Spleen (tissue), 11 donors: ENCODE measurements at regions not wholly inside any gene's neighbourhood (a gene's known extent, or its start where the extent isn't known, plus 50 kb on each side); places are given as distances from the start of the nearest gene placed in this dataset.

Experiments
- DNase-seq: peaks from one replicate; pipeline ENCODE4 v3.0.0-alpha.2; 2020
- H3K27ac ChIP-seq, 8 donors: fragments of 200-600 bp; sonication (generic) in 7 of 8; 1 replicate in 4 of 8; 2 replicates in 4 of 8; pipeline versions ENCODE4 v1.5.0 to v1.8.0; 2016 to 2021; ENCODE audit warnings: inconsistent platforms in 4 of 8, mild to moderate bottlenecking in 4 of 8, moderate library complexity in 1 of 8
- H3K27me3 ChIP-seq, 7 donors: fragments of 200-600 bp; sonication (generic) in 6 of 7; replicated peaks in 1 of 7; 1 replicate in 4 of 7; 2 replicates in 3 of 7; pipeline versions ENCODE4 v1.5.0 to v1.8.0; 2016 to 2021; ENCODE audit warnings: inconsistent platforms in 3 of 7, mild to moderate bottlenecking in 1 of 7
- H3K36me3 ChIP-seq, 6 donors: fragments of 200-600 bp; sonication (generic) in 5 of 6; 1 replicate in 4 of 6; 2 replicates in 2 of 6; pipeline versions ENCODE4 v1.5.0 to v1.8.0; 2016 to 2021; ENCODE audit warnings: inconsistent platforms in 2 of 6
- H3K4me1 ChIP-seq, 6 donors: fragments of 200-600 bp; sonication (generic) in 5 of 6; 1 replicate in 3 of 6; 2 replicates in 3 of 6; pipeline versions ENCODE4 v1.5.0 to v1.8.0; 2016 to 2021; ENCODE audit warnings: inconsistent platforms in 3 of 6
- H3K4me3 ChIP-seq, 8 donors: fragments of 200-600 bp; sonication (generic) in 7 of 8; 1 replicate in 4 of 8; 2 replicates in 4 of 8; pipeline versions ENCODE4 v1.5.0 to v1.8.0; 2016 to 2021; ENCODE audit warnings: inconsistent platforms in 4 of 8, mild to moderate bottlenecking in 4 of 8, moderate library complexity in 2 of 8
- H3K9me3 ChIP-seq, 8 donors: fragments of 200-600 bp; sonication (generic) in 7 of 8; 1 replicate in 4 of 8; 2 replicates in 4 of 8; pipeline versions ENCODE4 v1.5.0 to v1.8.0; 2016 to 2021; ENCODE audit warnings: inconsistent platforms in 4 of 8
- CTCF ChIP-seq, 11 experiments: fragments of 200-600 bp in 7 of 11; fragments of 450-650 bp in 4 of 11; sonication (generic) in 4 of 11; IDR thresholded peaks in 8 of 11; conservative IDR thresholded peaks in 3 of 11; 1 replicate in 7 of 11; 2 replicates in 4 of 11; pipeline versions ENCODE4 v1.4.0 to v1.8.0; 2016 to 2021; ENCODE audit warnings: antibody characterized with exemption in 11 of 11, inconsistent platforms in 4 of 11, mild to moderate bottlenecking in 1 of 11
- POLR2A ChIP-seq, 3 donors: fragments of 450-650 bp; IDR thresholded peaks; one replicate each; pipeline ENCODE4 v1.5.1; 2017; ENCODE audit warnings: antibody characterized with exemption in 3 of 3, mild to moderate bottlenecking in 1 of 3
- POLR2AphosphoS5 ChIP-seq, 3 donors: sonication (generic); formaldehyde crosslinking; IDR thresholded peaks; one replicate each; pipeline ENCODE4 v1.5.1; 2017; ENCODE audit warnings: antibody characterized with exemption in 3 of 3
- WGBS, 5 donors: extraction: QIAGEN DNeasy Blood & Tissue Kit in 3 of 5; methylation state at CpG; one replicate each; pipeline versions ENCODE4 v1.1.5 to v1.1.7; 2013 to 2018; 5-methylcytosine and 5-hydroxymethylcytosine counted together
- intact Hi-C: fragments of 100-400 bp; cut with DNase I; formaldehyde crosslinking; loops from one replicate; pipeline ENCODE4 v1.15.0; 2023; ENCODE audit warnings: low total_unique reads
- donor health status: healthy with polysubstance abuse.
- donor health status: DM: no; HTN: no; CAD: no; lungs with moderate emphysema.
- donor health status: DM: no; HTN: no; CAD: no.
- donor health status: Bipolar disorder and iron deficiency.
- donor health status: healthy.
- donor health status: DM: no; HTN: no; CAD: no.
- donor health status: DM: yes; HTN: yes; CAD: no.

- 66 to 87% (median 78%) methylated on average over 2 of the region's 2 CpGs for WGBS, 5 donors
- H3K9me3 ChIP-seq, result peaks cover 0 to 22% (median 14%) of the 10 kb centered on the region in 8 donors
- intact Hi-C loops, result no loop called here
- TF ChIP-seq POLR2A (IDR thresholded peaks at IDR 0.05), result no peak
- TF ChIP-seq CTCF (IDR thresholded peaks at IDR 0.05 in 8 of 11, conservative IDR thresholded peaks at IDR 0.05 in 3 of 11), result no peak
- no peak for TF ChIP-seq POLR2AphosphoS5 (IDR thresholded peaks at IDR 0.05)
- DNase-seq, result no peak
- H3K4me3 ChIP-seq, result no peak overlapping the region
- H3K27ac ChIP-seq, result no peak overlapping the region
- H3K36me3 ChIP-seq, result no peaks in the 10 kb centered on the region
- no peaks in the 10 kb centered on the region for H3K4me1 ChIP-seq
- no peaks in the 10 kb centered on the region for H3K27me3 ChIP-seq
These were observed 400.0 kb upstream of the FLRT2 start for GRCh38 chr14:85129921-85130320.

GRCh38 chr14:85131226-85131922, 398.6 kb upstream of the FLRT2 start:
- no peaks in the 10 kb centered on the region for H3K27me3 ChIP-seq
- peaks cover 0 to 26% (median 16%) of the 10 kb centered on the region in 8 donors for H3K9me3 ChIP-seq
- H3K36me3 ChIP-seq, result no peaks in the 10 kb centered on the region
- intact Hi-C loops, result no loop called here
- WGBS, 5 donors, result 86 to 96% (median 93%) methylated on average over 2 of the region's 2 CpGs
- no peak overlapping the region for H3K27ac ChIP-seq
- H3K4me1 ChIP-seq, result no peaks in the 10 kb centered on the region
- no peak for TF ChIP-seq POLR2AphosphoS5 (IDR thresholded peaks at IDR 0.05)
- TF ChIP-seq POLR2A (IDR thresholded peaks at IDR 0.05), result no peak
- no peak for TF ChIP-seq CTCF (IDR thresholded peaks at IDR 0.05 in 8 of 11, conservative IDR thresholded peaks at IDR 0.05 in 3 of 11)
- H3K4me3 ChIP-seq, result no peak overlapping the region
- DNase-seq, result no peak

GRCh38 chr14:85142982-85143381, 387.0 kb upstream of the FLRT2 start:
- WGBS, 5 donors, result 67 to 80% (median 75%) methylated on average over 1 of the region's 1 CpG
- no peaks in the 10 kb centered on the region for H3K4me1 ChIP-seq
- H3K4me3 ChIP-seq, result no peak overlapping the region
- intact Hi-C loops, result no loop called here
- H3K27me3 ChIP-seq, result no peaks in the 10 kb centered on the region
- no peak overlapping the region for H3K27ac ChIP-seq
- TF ChIP-seq CTCF (IDR thresholded peaks at IDR 0.05 in 8 of 11, conservative IDR thresholded peaks at IDR 0.05 in 3 of 11) (no peak), POLR2AphosphoS5 (IDR thresholded peaks at IDR 0.05) (no peak), POLR2A (IDR thresholded peaks at IDR 0.05) (no peak)
- H3K9me3 ChIP-seq, result peaks cover 0 to 12% (median 0%) of the 10 kb centered on the region in 8 donors
- H3K36me3 ChIP-seq, result no peaks in the 10 kb centered on the region
- DNase-seq, result no peak

GRCh38 chr14:85146779-85147178, 383.2 kb upstream of the FLRT2 start:
- Histone ChIP-seq H3K27me3 (no peaks in the 10 kb centered on the region), H3K4me3 (no peak overlapping the region), H3K36me3 (no peaks in the 10 kb centered on the region), H3K4me1 (no peaks in the 10 kb centered on the region), H3K27ac (no peak overlapping the region), H3K9me3 (peaks cover 0 to 11% (median 0%) of the 10 kb centered on the region in 8 donors)
- no peak for DNase-seq
- intact Hi-C loops, result no loop called here
- 73 to 92% (median 77%) methylated on average over 3 of the region's 3 CpGs for WGBS, 5 donors
- TF ChIP-seq POLR2A (IDR thresholded peaks at IDR 0.05) (no peak), CTCF (IDR thresholded peaks at IDR 0.05 in 8 of 11, conservative IDR thresholded peaks at IDR 0.05 in 3 of 11) (no peak), POLR2AphosphoS5 (IDR thresholded peaks at IDR 0.05) (no peak)
